ENCODE measurements at regions not wholly inside any gene's neighbourhood (a gene's known extent, or its start where the extent isn't known, plus 50 kb on each side); places are given as distances from the start of the nearest gene placed in this dataset.

- TF ChIP-seq, protein P1, sequence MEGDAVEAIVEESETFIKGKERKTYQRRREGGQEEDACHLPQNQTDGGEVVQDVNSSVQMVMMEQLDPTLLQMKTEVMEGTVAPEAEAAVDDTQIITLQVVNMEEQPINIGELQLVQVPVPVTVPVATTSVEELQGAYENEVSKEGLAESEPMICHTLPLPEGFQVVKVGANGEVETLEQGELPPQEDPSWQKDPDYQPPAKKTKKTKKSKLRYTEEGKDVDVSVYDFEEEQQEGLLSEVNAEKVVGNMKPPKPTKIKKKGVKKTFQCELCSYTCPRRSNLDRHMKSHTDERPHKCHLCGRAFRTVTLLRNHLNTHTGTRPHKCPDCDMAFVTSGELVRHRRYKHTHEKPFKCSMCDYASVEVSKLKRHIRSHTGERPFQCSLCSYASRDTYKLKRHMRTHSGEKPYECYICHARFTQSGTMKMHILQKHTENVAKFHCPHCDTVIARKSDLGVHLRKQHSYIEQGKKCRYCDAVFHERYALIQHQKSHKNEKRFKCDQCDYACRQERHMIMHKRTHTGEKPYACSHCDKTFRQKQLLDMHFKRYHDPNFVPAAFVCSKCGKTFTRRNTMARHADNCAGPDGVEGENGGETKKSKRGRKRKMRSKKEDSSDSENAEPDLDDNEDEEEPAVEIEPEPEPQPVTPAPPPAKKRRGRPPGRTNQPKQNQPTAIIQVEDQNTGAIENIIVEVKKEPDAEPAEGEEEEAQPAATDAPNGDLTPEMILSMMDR (IDR thresholded peaks at IDR 0.05): no peak
- no peak for TF ChIP-seq POLR2A (IDR thresholded peaks at IDR 0.05)
Observed at GRCh38 chr13:64333888-64334287, 2896.2 kb downstream of the PCDH9 start.
